ENCODE measurements at regions not wholly inside any gene's neighbourhood (a gene's known extent, or its start where the extent isn't known, plus 50 kb on each side); places are given as distances from the start of the nearest gene placed in this dataset.

DNA sequence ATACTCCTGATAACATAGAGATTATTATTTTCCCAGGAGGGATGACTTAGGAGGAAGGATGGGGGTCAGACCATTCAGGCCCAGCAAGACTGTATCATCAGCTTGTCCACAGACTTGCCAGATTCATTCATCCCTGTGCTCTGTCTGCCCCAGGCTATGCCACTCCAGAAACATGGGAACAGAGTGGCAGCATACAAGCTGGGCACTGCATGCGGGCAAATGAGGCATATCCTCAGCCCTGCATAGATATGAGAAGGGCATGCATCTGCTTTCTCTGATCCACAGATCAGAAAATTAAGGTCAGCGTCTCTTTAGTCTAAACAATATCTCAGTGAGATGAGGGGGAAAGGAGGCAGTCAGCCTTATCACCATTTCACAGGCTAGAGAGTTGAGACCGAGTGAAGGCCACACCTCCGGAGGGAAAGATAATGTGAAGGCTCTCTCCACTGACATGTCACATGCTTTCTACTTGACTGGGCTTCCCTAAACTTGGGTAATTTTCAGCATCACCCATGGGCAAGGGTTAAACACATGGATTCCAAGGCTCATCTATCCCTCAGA, 140.5 kb downstream of the TFAP2B start:
- ATAC-seq (no peak), DNase-seq (ENCODE audit: low spot score) (no peak)
- H3F3A ChIP-seq (replicated peaks; ENCODE audit: low read depth): no peaks in the 10 kb centered on the region
- no peak overlapping the region for H3K27ac Mint-ChIP-seq
- H3K9me2 ChIP-seq (ENCODE audit: insufficient read depth): no peaks in the 10 kb centered on the region
- TF ChIP-seq EZH2phosphoT487 (IDR thresholded peaks at IDR 0.05; ENCODE audit: unreplicated experiment): no peak
- TF ChIP-seq EZH2 (IDR thresholded peaks at IDR 0.05; ENCODE audit: low read depth, unreplicated experiment): no peak
- TF ChIP-seq CREB1 (CRISPR knock-in tag; IDR thresholded peaks at IDR 0.05; ENCODE audit: low read depth): no peak
- no peak for TF ChIP-seq ZNF114 (CRISPR knock-in tag; IDR thresholded peaks at IDR 0.05)
- TF ChIP-seq, protein P1, sequence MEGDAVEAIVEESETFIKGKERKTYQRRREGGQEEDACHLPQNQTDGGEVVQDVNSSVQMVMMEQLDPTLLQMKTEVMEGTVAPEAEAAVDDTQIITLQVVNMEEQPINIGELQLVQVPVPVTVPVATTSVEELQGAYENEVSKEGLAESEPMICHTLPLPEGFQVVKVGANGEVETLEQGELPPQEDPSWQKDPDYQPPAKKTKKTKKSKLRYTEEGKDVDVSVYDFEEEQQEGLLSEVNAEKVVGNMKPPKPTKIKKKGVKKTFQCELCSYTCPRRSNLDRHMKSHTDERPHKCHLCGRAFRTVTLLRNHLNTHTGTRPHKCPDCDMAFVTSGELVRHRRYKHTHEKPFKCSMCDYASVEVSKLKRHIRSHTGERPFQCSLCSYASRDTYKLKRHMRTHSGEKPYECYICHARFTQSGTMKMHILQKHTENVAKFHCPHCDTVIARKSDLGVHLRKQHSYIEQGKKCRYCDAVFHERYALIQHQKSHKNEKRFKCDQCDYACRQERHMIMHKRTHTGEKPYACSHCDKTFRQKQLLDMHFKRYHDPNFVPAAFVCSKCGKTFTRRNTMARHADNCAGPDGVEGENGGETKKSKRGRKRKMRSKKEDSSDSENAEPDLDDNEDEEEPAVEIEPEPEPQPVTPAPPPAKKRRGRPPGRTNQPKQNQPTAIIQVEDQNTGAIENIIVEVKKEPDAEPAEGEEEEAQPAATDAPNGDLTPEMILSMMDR (conservative IDR thresholded peaks at IDR 0.05; ENCODE audit: low read depth in 2 of 2): no peak
- no peak for TF ChIP-seq STAT1 (IDR thresholded peaks at IDR 0.05; ENCODE audit: unreplicated experiment)
- no peak for TF ChIP-seq NANOG (IDR thresholded peaks at IDR 0.05; ENCODE audit: borderline replicate concordance)
- no peak for TF ChIP-seq POLR2AphosphoS5 (IDR thresholded peaks at IDR 0.05; ENCODE audit: low read depth)
- TF ChIP-seq, protein P2, sequence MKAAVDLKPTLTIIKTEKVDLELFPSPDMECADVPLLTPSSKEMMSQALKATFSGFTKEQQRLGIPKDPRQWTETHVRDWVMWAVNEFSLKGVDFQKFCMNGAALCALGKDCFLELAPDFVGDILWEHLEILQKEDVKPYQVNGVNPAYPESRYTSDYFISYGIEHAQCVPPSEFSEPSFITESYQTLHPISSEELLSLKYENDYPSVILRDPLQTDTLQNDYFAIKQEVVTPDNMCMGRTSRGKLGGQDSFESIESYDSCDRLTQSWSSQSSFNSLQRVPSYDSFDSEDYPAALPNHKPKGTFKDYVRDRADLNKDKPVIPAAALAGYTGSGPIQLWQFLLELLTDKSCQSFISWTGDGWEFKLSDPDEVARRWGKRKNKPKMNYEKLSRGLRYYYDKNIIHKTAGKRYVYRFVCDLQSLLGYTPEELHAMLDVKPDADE (IDR thresholded peaks at IDR 0.05): no peak
- TF ChIP-seq, protein P3, sequence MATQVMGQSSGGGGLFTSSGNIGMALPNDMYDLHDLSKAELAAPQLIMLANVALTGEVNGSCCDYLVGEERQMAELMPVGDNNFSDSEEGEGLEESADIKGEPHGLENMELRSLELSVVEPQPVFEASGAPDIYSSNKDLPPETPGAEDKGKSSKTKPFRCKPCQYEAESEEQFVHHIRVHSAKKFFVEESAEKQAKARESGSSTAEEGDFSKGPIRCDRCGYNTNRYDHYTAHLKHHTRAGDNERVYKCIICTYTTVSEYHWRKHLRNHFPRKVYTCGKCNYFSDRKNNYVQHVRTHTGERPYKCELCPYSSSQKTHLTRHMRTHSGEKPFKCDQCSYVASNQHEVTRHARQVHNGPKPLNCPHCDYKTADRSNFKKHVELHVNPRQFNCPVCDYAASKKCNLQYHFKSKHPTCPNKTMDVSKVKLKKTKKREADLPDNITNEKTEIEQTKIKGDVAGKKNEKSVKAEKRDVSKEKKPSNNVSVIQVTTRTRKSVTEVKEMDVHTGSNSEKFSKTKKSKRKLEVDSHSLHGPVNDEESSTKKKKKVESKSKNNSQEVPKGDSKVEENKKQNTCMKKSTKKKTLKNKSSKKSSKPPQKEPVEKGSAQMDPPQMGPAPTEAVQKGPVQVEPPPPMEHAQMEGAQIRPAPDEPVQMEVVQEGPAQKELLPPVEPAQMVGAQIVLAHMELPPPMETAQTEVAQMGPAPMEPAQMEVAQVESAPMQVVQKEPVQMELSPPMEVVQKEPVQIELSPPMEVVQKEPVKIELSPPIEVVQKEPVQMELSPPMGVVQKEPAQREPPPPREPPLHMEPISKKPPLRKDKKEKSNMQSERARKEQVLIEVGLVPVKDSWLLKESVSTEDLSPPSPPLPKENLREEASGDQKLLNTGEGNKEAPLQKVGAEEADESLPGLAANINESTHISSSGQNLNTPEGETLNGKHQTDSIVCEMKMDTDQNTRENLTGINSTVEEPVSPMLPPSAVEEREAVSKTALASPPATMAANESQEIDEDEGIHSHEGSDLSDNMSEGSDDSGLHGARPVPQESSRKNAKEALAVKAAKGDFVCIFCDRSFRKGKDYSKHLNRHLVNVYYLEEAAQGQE (IDR thresholded peaks at IDR 0.05; ENCODE audit: unreplicated experiment): no peak
- no peak for TF ChIP-seq ZNF331 (CRISPR knock-in tag; IDR thresholded peaks at IDR 0.05; ENCODE audit: low read depth)
- no peak for TF ChIP-seq JUNB (IDR thresholded peaks at IDR 0.05; ENCODE audit: unreplicated experiment)
- TF ChIP-seq, protein P4, sequence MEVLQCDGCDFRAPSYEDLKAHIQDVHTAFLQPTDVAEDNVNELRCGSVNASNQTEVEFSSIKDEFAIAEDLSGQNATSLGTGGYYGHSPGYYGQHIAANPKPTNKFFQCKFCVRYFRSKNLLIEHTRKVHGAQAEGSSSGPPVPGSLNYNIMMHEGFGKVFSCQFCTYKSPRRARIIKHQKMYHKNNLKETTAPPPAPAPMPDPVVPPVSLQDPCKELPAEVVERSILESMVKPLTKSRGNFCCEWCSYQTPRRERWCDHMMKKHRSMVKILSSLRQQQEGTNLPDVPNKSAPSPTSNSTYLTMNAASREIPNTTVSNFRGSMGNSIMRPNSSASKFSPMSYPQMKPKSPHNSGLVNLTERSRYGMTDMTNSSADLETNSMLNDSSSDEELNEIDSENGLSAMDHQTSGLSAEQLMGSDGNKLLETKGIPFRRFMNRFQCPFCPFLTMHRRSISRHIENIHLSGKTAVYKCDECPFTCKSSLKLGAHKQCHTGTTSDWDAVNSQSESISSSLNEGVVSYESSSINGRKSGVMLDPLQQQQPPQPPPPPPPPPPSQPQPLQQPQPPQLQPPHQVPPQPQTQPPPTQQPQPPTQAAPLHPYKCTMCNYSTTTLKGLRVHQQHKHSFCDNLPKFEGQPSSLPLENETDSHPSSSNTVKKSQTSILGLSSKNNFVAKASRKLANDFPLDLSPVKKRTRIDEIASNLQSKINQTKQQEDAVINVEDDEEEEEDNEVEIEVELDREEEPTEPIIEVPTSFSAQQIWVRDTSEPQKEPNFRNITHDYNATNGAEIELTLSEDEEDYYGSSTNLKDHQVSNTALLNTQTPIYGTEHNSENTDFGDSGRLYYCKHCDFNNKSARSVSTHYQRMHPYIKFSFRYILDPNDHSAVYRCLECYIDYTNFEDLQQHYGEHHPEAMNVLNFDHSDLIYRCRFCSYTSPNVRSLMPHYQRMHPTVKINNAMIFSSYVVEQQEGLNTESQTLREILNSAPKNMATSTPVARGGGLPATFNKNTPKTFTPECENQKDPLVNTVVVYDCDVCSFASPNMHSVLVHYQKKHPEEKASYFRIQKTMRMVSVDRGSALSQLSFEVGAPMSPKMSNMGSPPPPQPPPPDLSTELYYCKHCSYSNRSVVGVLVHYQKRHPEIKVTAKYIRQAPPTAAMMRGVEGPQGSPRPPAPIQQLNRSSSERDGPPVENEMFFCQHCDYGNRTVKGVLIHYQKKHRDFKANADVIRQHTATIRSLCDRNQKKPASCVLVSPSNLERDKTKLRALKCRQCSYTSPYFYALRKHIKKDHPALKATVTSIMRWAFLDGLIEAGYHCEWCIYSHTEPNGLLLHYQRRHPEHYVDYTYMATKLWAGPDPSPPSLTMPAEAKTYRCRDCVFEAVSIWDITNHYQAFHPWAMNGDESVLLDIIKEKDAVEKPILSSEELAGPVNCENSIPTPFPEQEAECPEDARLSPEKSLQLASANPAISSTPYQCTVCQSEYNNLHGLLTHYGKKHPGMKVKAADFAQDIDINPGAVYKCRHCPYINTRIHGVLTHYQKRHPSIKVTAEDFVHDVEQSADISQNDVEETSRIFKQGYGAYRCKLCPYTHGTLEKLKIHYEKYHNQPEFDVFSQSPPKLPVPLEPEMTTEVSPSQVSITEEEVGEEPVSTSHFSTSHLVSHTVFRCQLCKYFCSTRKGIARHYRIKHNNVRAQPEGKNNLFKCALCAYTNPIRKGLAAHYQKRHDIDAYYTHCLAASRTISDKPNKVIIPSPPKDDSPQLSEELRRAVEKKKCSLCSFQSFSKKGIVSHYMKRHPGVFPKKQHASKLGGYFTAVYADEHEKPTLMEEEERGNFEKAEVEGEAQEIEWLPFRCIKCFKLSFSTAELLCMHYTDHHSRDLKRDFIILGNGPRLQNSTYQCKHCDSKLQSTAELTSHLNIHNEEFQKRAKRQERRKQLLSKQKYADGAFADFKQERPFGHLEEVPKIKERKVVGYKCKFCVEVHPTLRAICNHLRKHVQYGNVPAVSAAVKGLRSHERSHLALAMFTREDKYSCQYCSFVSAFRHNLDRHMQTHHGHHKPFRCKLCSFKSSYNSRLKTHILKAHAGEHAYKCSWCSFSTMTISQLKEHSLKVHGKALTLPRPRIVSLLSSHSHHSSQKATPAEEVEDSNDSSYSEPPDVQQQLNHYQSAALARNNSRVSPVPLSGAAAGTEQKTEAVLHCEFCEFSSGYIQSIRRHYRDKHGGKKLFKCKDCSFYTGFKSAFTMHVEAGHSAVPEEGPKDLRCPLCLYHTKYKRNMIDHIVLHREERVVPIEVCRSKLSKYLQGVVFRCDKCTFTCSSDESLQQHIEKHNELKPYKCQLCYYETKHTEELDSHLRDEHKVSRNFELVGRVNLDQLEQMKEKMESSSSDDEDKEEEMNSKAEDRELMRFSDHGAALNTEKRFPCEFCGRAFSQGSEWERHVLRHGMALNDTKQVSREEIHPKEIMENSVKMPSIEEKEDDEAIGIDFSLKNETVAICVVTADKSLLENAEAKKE (CRISPR knock-in tag; IDR thresholded peaks at IDR 0.05): no peak
- H3K27me3 ChIP-seq (ENCODE audit: insufficient read depth): no peaks in the 10 kb centered on the region
- no peaks in the 10 kb centered on the region for H3K79me2 ChIP-seq (replicated peaks; ENCODE audit: insufficient read depth)
- no peak overlapping the region for H3K27ac ChIP-seq (ENCODE audit: low read depth)
- H3K9me3 Mint-ChIP-seq: no peaks in the 10 kb centered on the region
- H3K4me3 ChIP-seq: no peak overlapping the region
- no peaks in the 10 kb centered on the region for H4K20me1 ChIP-seq (replicated peaks; ENCODE audit: insufficient read depth)
- H3K27me3 Mint-ChIP-seq (ENCODE audit: insufficient read depth, low read depth, poor library complexity): no peaks in the 10 kb centered on the region
- H3K36me3 Mint-ChIP-seq (ENCODE audit: low read depth): no peaks in the 10 kb centered on the region
- H3K36me3 ChIP-seq (ENCODE audit: insufficient read depth): no peaks in the 10 kb centered on the region
- H3K4me1 ChIP-seq (ENCODE audit: insufficient read depth): no peaks in the 10 kb centered on the region
- no peaks in the 10 kb centered on the region for H3K4me1 Mint-ChIP-seq
- H3K4me3 Mint-ChIP-seq: no peak overlapping the region
- H2AFZ ChIP-seq: no peak overlapping the region
- H3K4me2 ChIP-seq: no peak overlapping the region
